Astrocyte (in vitro differentiated cells and primary cell): ENCODE measurements at regions not wholly inside any gene's neighbourhood (a gene's known extent, or its start where the extent isn't known, plus 50 kb on each side); places are given as distances from the start of the nearest gene placed in this dataset.

Experiments
- EZH2 ChIP-seq: IDR thresholded peaks from 2 replicates; pipeline ENCODE4 v1.6.1; 2012; ENCODE audit warnings: mild to moderate bottlenecking, low read length, inconsistent platforms; ENCODE audit not compliant: insufficient read depth
- TF ChIP-seq, protein P1 (sequence below): IDR thresholded peaks from 2 replicates; pipeline ENCODE4 v1.5.1; 2011; ENCODE audit warnings: low read depth, mild to moderate bottlenecking, inconsistent platforms, low read length, moderate library complexity; ENCODE audit not compliant: insufficient read depth

DNA sequence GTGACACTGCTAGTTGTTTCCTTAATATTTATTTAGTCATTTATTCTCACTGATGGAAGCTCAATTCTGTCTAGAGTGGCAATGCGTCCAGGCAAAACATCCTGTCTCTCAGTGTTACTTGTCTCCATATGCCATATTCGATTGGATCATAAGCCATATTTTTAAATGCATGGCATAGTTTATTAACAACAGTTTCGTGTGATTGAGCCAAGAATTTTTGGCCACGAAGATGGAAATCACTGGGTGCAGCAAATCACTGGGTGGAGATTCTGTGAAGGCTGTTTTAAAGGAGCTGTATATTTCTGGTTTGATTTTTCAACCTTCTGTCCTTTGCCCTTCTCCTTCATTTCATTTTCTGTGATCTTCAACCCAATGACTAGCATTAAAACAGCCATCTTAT is 205.2 kb downstream of the JRKL start:
- TF ChIP-seq, protein P1, sequence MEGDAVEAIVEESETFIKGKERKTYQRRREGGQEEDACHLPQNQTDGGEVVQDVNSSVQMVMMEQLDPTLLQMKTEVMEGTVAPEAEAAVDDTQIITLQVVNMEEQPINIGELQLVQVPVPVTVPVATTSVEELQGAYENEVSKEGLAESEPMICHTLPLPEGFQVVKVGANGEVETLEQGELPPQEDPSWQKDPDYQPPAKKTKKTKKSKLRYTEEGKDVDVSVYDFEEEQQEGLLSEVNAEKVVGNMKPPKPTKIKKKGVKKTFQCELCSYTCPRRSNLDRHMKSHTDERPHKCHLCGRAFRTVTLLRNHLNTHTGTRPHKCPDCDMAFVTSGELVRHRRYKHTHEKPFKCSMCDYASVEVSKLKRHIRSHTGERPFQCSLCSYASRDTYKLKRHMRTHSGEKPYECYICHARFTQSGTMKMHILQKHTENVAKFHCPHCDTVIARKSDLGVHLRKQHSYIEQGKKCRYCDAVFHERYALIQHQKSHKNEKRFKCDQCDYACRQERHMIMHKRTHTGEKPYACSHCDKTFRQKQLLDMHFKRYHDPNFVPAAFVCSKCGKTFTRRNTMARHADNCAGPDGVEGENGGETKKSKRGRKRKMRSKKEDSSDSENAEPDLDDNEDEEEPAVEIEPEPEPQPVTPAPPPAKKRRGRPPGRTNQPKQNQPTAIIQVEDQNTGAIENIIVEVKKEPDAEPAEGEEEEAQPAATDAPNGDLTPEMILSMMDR: no peak
- TF ChIP-seq EZH2: no peak
